LNCaP clone FGC (cell line): ENCODE measurements at regions not wholly inside any gene's neighbourhood (a gene's known extent, or its start where the extent isn't known, plus 50 kb on each side); places are given as distances from the start of the nearest gene placed in this dataset.

Experiments
- DNase-seq: peaks from one replicate; pipeline ENCODE4 v3.0.0-alpha.2; 2011; ENCODE audit warnings: low read depth
- H3K4me3 ChIP-seq: 2 replicates; pipeline ENCODE4 v1.5.1; 2011; ENCODE audit warnings: mild to moderate bottlenecking, low read depth, low read length, control low read depth
- CTCF ChIP-seq: IDR thresholded peaks from 2 replicates; pipeline ENCODE4 v1.5.1; 2012; ENCODE audit warnings: mild to moderate bottlenecking; ENCODE audit not compliant: control insufficient read depth, insufficient read depth; ENCODE audit errors: extremely low read depth

DNA sequence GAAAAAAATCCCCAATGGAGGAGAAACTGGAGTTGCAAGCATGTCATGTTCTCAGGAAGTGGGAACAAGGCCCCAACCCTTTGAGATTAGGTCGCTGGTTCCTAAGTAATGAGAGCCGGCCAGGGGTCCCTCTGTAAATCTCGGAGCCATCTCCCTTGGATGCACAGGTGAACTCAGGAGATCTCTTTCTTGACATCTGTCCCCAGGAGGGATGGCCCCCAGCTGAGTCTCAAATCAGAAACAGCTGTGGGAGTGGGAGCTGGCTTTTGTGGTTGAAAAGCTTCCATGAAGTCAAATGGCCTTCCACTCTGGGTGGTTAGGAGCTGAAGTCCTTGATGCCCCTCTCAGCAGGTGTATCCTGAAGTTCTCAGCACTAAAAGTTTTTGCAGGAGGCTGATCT, 257.1 kb downstream of the BMP7 start:
- no peak for TF ChIP-seq CTCF
- no peak for DNase-seq
- H3K4me3 ChIP-seq: no peak overlapping the region

- DNase-seq: no peak
- TF ChIP-seq CTCF: no peak
- no peak overlapping the region for H3K4me3 ChIP-seq
Measured at GRCh38 chr20:57009775-57010174, 256.7 kb downstream of the BMP7 start.

- no peak for DNase-seq
- TF ChIP-seq CTCF: no peak
- no peak overlapping the region for H3K4me3 ChIP-seq
Measured at GRCh38 chr20:57012691-57013090, 253.8 kb downstream of the BMP7 start.

GRCh38 chr20:57013217-57013616, 253.2 kb downstream of the BMP7 start:
- H3K4me3 ChIP-seq: no peak overlapping the region
- no peak for DNase-seq
- TF ChIP-seq CTCF: no peak

GRCh38 chr20:57013741-57014140, 252.7 kb downstream of the BMP7 start:
- 0 out of 2 replicates have a peak overlapping the region, but pooled peaks have one; percentile 5 for H3K4me3 ChIP-seq
- DNase-seq: peak; percentile 40
- TF ChIP-seq CTCF: no peak

GRCh38 chr20:57020364-57020763, 246.1 kb downstream of the BMP7 start:
- DNase-seq: no peak
- TF ChIP-seq CTCF: no peak

GRCh38 chr20:57022306-57022705, 244.1 kb downstream of the BMP7 start:
- no peak for DNase-seq
- TF ChIP-seq CTCF: no peak
- H3K4me3 ChIP-seq: no peak overlapping the region

More at GRCh38 chr20:57020364-57020763, 246.1 kb downstream of the BMP7 start:
- no peak overlapping the region for H3K4me3 ChIP-seq
